HEK293 (cell line): ENCODE measurements at regions not wholly inside any gene's neighbourhood (a gene's known extent, or its start where the extent isn't known, plus 50 kb on each side); places are given as distances from the start of the nearest gene placed in this dataset.

Source experiments
- ZFP37 ChIP-seq: fragments of 450-650 bp; formaldehyde crosslinking; IDR thresholded peaks from 2 replicates; pipeline ENCODE4 v1.5.1; 2016; ENCODE audit warnings: missing biosample characterization, missing genetic modification characterization
- ZNF175 ChIP-seq: fragments of 450-650 bp; formaldehyde crosslinking; IDR thresholded peaks from 2 replicates; pipeline ENCODE4 v1.5.1; 2016; ENCODE audit warnings: missing biosample characterization, missing genetic modification characterization
- ZNF274 ChIP-seq, 2 experiments: fragments of 200-500 bp in 1 of 2; fragments of 450-650 bp in 1 of 2; sonication (Bioruptor generic) in 1 of 2; formaldehyde crosslinking in 1 of 2; IDR thresholded peaks; 2 replicates each; pipeline versions ENCODE4 v1.5.1 to v1.6.1; 2014 to 2016; ENCODE audit warnings: borderline replicate concordance in 1 of 2, inconsistent platforms in 1 of 2, low read length in 1 of 2, missing biosample characterization in 1 of 2, missing genetic modification characterization in 1 of 2
- ZNF391 ChIP-seq: fragments of 450-650 bp; formaldehyde crosslinking; IDR thresholded peaks from 2 replicates; pipeline ENCODE4 v1.5.1; 2016; ENCODE audit warnings: low read depth, missing biosample characterization, missing genetic modification characterization, borderline replicate concordance
- ZNF560 ChIP-seq: fragments of 450-650 bp; formaldehyde crosslinking; IDR thresholded peaks from 2 replicates; pipeline ENCODE4 v1.5.1; 2017; ENCODE audit warnings: missing biosample characterization, missing genetic modification characterization, borderline replicate concordance
- ZNF843 ChIP-seq: fragments of 450-650 bp; formaldehyde crosslinking; IDR thresholded peaks from 2 replicates; pipeline ENCODE4 v1.5.1; 2016; ENCODE audit warnings: missing biosample characterization, missing genetic modification characterization
- TF ChIP-seq, protein P1 (sequence below): fragments of 450-650 bp; IDR thresholded peaks from 2 replicates; pipeline ENCODE4 v1.5.1; 2018; ENCODE audit warnings: missing biosample characterization, missing genetic modification characterization
- TF ChIP-seq, protein P2 (sequence below): fragments of 450-650 bp; formaldehyde crosslinking; IDR thresholded peaks from 2 replicates; pipeline ENCODE4 v1.5.1; 2016; ENCODE audit warnings: missing biosample characterization, missing genetic modification characterization
- TF ChIP-seq, protein P3 (sequence below): fragments of 450-650 bp; formaldehyde crosslinking; IDR thresholded peaks from 2 replicates; pipeline ENCODE4 v1.5.1; 2016; ENCODE audit warnings: missing biosample characterization, missing genetic modification characterization
- TF ChIP-seq, protein P4 (sequence below): fragments of 450-650 bp; formaldehyde crosslinking; IDR thresholded peaks from 2 replicates; pipeline ENCODE4 v1.5.1; 2016; ENCODE audit warnings: missing biosample characterization, missing genetic modification characterization

DNA sequence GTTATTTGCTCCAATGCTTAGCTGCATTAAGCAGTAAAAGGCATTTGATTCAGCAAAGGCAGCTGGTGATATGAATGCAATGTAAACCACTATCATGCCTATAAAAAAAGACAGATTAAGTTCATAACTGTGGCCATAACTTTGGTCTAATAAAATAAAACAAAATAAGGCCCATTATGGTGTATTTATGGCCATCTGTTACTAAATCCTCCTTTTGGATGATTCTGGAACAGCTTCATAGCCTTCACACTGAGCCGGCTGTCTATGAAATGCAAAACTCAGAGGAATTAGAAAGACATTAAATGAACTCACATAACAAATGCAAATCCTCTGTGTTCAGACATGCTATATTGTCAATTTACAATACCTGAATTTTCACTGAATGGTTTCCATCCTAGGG, 223.7 kb upstream of the FAT4 start:
- TF ChIP-seq, protein P1, sequence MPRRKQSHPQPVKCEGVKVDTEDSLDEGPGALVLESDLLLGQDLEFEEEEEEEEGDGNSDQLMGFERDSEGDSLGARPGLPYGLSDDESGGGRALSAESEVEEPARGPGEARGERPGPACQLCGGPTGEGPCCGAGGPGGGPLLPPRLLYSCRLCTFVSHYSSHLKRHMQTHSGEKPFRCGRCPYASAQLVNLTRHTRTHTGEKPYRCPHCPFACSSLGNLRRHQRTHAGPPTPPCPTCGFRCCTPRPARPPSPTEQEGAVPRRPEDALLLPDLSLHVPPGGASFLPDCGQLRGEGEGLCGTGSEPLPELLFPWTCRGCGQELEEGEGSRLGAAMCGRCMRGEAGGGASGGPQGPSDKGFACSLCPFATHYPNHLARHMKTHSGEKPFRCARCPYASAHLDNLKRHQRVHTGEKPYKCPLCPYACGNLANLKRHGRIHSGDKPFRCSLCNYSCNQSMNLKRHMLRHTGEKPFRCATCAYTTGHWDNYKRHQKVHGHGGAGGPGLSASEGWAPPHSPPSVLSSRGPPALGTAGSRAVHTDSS (tag by site-specific recombination): no peak
- no peak for TF ChIP-seq ZNF560 (tag by site-specific recombination)
- TF ChIP-seq ZFP37: no peak
- TF ChIP-seq, protein P2, sequence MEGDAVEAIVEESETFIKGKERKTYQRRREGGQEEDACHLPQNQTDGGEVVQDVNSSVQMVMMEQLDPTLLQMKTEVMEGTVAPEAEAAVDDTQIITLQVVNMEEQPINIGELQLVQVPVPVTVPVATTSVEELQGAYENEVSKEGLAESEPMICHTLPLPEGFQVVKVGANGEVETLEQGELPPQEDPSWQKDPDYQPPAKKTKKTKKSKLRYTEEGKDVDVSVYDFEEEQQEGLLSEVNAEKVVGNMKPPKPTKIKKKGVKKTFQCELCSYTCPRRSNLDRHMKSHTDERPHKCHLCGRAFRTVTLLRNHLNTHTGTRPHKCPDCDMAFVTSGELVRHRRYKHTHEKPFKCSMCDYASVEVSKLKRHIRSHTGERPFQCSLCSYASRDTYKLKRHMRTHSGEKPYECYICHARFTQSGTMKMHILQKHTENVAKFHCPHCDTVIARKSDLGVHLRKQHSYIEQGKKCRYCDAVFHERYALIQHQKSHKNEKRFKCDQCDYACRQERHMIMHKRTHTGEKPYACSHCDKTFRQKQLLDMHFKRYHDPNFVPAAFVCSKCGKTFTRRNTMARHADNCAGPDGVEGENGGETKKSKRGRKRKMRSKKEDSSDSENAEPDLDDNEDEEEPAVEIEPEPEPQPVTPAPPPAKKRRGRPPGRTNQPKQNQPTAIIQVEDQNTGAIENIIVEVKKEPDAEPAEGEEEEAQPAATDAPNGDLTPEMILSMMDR (tag by site-specific recombination): no peak
- TF ChIP-seq, protein P3, sequence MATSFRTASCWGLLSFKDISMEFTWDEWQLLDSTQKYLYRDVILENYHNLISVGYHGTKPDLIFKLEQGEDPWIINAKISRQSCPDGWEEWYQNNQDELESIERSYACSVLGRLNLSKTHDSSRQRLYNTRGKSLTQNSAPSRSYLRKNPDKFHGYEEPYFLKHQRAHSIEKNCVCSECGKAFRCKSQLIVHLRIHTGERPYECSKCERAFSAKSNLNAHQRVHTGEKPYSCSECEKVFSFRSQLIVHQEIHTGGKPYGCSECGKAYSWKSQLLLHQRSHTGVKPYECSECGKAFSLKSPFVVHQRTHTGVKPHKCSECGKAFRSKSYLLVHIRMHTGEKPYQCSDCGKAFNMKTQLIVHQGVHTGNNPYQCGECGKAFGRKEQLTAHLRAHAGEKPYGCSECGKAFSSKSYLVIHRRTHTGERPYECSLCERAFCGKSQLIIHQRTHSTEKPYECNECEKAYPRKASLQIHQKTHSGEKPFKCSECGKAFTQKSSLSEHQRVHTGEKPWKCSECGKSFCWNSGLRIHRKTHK (tag by site-specific recombination): no peak
- no peak for TF ChIP-seq ZNF175 (tag by site-specific recombination)
- no peak for TF ChIP-seq ZNF843 (tag by site-specific recombination)
- no peak for TF ChIP-seq ZNF274 (IDR thresholded peaks at IDR 0.05; ENCODE audit: low read length)
- no peak for TF ChIP-seq ZNF274 (tag by site-specific recombination; IDR thresholded peaks at IDR 0.05; ENCODE audit: borderline replicate concordance)
- TF ChIP-seq, protein P4, sequence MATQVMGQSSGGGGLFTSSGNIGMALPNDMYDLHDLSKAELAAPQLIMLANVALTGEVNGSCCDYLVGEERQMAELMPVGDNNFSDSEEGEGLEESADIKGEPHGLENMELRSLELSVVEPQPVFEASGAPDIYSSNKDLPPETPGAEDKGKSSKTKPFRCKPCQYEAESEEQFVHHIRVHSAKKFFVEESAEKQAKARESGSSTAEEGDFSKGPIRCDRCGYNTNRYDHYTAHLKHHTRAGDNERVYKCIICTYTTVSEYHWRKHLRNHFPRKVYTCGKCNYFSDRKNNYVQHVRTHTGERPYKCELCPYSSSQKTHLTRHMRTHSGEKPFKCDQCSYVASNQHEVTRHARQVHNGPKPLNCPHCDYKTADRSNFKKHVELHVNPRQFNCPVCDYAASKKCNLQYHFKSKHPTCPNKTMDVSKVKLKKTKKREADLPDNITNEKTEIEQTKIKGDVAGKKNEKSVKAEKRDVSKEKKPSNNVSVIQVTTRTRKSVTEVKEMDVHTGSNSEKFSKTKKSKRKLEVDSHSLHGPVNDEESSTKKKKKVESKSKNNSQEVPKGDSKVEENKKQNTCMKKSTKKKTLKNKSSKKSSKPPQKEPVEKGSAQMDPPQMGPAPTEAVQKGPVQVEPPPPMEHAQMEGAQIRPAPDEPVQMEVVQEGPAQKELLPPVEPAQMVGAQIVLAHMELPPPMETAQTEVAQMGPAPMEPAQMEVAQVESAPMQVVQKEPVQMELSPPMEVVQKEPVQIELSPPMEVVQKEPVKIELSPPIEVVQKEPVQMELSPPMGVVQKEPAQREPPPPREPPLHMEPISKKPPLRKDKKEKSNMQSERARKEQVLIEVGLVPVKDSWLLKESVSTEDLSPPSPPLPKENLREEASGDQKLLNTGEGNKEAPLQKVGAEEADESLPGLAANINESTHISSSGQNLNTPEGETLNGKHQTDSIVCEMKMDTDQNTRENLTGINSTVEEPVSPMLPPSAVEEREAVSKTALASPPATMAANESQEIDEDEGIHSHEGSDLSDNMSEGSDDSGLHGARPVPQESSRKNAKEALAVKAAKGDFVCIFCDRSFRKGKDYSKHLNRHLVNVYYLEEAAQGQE (tag by site-specific recombination): no peak
- no peak for TF ChIP-seq ZNF391 (tag by site-specific recombination)
